Activated CD4-positive, alpha-beta T cell treated with anti-CD3 and anti-CD28 coated beads, Interleukin-10, Interleukin-2, amounts not matched to agents 100 ng/mL and 50 ng/mL, durations not matched to agents 16 hours and 8 hours (primary cell): ENCODE measurements at regions not wholly inside any gene's neighbourhood (a gene's known extent, or its start where the extent isn't known, plus 50 kb on each side); places are given as distances from the start of the nearest gene placed in this dataset.

ENCODE experiments used
- DNase-seq: peaks from one replicate; pipeline ENCODE4 v3.0.0-alpha.2; 2020

DNA sequence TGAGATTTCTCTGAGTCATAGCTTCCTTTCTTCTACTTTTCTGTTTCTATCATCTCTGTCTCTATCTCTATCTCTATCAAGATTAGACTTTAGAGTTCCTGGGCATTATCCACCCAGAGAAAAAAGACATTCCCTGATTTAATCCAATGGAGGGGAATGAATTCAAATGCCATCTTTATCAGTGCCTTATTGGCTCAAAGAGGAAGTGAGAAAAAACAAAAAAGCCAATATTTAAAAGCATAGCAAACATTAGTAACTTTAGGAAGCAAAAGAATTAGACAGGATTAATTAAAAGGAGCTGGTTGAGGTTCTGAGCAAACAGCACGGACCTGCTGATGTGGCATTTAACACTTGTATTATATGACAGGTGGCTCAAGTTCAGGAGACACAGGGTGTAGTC, 736.5 kb downstream of the REEP3 start:
- DNase-seq = no peak

DNA sequence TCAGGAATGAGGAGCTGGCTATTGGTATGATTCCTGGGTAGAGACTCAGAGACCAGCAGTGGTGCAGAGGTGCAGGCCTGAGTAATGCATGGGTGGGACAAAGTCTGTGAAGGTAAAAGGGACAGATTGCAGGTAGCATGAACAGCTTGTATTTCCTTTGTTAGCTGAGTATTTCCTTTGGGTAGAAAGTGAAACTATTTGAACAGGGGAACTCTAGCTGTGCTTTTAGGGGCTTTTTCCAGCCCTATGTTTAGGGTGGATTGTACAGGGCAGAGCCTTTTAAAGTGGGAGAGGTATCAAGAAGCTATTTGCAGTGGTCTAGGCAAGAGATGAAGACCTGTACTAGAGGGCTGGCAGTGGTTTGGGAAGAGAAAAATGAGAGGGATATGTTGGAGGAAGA, 739.9 kb downstream of the REEP3 start:
- no peak for DNase-seq

GRCh38 chr10:64261676-64262075, 740.5 kb downstream of the REEP3 start:
- no peak for DNase-seq

GRCh38 chr10:64265961-64266360, 744.8 kb downstream of the REEP3 start:
- DNase-seq = no peak

DNA sequence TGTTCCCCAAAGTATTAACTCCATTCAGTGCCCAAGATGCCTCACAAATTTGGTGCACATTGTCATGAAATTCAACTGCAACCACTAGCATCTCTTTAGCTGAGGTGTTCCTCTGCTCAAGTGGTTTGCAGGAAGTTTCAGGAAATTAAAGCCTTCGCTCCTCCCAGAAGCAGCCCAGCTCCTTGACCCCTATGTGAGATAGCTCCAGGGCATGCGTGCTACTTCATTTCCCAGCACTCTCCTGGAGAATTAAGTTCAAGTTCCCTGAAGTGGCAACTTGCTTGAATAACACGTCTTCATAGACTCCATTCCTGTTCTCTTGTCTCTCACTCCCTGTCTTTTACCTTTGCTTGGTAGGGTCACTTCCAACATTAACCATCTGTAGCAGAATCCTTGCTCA, 750.3 kb downstream of the REEP3 start:
- no peak for DNase-seq

DNA sequence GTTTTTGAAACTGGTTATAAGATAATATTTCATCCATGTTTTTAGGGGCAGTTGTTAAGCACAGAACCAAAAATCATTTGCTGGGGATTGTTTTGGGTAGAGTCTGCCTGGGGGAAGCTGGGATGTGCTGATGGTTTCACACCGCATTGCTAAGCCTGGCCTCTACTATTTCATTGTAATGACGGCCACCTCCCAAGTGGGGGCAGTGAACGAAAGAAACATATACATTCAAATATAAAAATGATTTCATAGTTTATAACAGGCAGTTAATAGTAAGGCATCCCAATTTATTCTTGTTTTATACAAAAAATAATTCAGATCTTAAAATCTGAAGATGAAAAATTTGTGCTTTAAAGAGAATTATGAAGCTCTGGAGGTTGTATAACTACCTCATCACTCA, 750.8 kb downstream of the REEP3 start:
- DNase-seq = no peak

GRCh38 chr10:64275001-64275400, 753.8 kb downstream of the REEP3 start:
- no peak for DNase-seq

GRCh38 chr10:64275774-64276173, 754.6 kb downstream of the REEP3 start:
- no peak for DNase-seq

GRCh38 chr10:64277536-64277935, 756.3 kb downstream of the REEP3 start:
- DNase-seq = no peak

- DNase-seq = no peak
Measured at GRCh38 chr10:64283621-64284020, 762.4 kb downstream of the REEP3 start.

DNA sequence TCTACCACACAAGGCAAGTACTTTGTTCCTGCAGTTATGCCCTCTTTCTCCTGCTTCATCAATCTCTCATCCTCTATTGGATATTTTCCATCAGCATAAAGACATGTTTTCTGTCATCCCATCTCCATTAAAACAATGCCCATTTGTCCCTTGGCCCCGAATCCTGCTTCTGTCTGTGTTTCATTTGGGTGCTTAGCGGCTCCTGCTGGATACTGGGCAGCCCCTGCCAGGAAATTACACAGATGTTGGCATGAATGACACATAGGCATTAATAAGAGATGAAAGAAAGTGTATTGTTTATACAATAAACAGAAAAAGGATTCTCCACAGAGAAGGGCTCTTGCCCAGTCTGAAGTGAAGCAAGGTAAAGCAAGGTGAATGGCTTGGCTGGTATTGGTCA, 765.3 kb downstream of the REEP3 start:
- DNase-seq = no peak

GRCh38 chr10:64288404-64288803, 767.2 kb downstream of the REEP3 start:
- no peak for DNase-seq

DNA sequence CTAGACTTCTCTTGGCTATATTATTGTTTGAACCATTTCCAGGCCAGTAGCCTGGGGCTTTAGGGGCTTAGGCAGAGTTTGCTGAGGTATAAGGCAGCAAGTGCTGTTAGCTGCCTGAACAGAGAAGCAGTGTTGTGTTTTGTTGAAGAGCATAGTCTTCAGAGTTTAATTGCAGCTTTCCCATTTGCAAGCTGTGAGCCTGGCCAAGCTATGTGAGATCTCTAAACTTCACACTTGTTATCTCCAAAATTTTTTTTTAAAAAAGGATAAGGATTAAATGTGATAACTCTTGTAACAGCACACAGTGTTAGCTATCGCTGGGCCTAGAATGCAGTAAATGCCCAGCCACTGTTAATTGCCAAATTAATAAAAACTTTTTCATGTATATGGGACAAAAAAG, 782.4 kb downstream of the REEP3 start:
- DNase-seq = no peak

- no peak for DNase-seq
Measured at GRCh38 chr10:64306729-64307327, 785.6 kb downstream of the REEP3 start.

- no peak for DNase-seq
Measured at GRCh38 chr10:64312876-64313275, 791.7 kb downstream of the REEP3 start.

DNA sequence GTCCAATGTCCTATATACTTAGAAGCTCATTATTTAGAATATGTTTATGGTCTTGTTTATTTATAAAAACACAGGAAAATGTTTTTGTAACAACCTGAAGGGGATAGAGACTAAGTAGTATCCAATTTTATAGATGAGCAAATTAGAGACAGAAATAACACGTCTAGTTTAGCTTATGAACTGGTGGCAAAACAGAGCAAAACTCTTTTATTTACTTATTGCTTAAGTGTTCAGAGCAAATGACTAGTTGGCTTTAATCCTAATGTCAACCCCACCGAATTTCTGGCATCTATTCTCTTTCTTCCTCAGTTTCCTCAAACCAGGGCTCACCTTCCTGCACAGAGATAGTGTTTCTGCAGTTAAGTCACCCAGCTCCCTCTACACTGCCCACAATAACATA, 792.8 kb downstream of the REEP3 start:
- no peak for DNase-seq

- DNase-seq = no peak
Measured at GRCh38 chr10:64316416-64316815, 795.2 kb downstream of the REEP3 start.

GRCh38 chr10:64316833-64317232, 795.6 kb downstream of the REEP3 start:
- DNase-seq = no peak

DNA sequence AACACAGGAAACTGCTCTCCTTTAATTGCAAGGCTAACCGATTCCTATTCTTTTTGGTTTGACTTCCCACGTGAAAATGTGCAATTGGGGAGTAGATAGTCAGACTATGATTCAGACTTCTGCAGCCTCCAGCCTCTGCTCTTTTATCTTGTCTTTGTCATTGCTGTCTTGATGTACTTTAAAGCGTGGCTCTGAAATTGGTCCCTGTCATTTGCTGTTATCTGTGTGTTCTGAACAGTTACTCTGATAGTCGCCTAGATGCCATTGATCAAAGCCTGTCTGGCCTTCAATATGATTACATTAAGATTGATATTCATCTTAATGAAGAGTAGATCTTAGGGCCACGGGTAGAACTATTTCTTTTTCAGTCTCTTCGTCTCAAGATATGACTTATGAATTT, 799.2 kb downstream of the REEP3 start:
- DNase-seq = no peak

- DNase-seq = no peak
Measured at GRCh38 chr10:64329510-64329909, 808.3 kb downstream of the REEP3 start.

DNA sequence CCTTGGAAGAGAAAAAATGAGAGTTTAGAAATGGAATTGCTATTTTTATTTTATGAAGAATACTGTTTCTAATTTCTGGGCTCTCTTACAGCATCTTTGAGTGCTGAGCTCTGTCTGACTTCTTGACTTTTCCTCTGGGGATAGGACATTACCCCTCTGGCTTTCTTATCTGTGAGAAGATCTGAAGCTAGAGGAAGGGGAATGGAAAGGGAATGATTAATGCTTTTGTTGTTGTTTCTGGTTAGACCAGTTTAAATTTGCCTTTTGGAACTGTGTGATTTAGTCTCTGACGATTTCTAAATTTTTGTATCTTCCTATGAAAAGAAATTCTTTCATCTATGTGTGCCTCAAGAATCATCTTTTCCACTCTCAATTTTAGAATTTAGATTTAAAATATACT, 811.4 kb downstream of the REEP3 start:
- DNase-seq = no peak

DNA sequence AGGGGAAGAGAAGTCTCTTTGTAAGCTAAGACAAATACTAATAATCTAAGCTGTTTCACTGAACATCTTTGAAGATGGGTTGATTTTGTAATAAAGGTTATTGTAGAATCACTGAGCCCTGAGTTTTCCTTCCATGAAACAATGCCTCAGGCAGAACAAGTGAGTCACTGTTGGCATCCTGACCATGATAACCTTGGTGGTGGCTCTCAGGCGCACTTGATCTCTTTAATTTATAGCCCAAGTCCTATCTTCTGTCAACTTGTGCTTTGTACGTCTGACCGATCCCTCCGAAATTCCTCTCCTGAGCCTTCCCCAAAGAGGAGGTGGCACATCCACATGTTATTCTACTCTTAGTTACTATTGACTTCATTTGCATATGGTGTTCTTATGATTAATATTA, 812.9 kb downstream of the REEP3 start:
- no peak for DNase-seq

- DNase-seq = no peak
Measured at GRCh38 chr10:64344211-64344610, 823.0 kb downstream of the REEP3 start.

DNA sequence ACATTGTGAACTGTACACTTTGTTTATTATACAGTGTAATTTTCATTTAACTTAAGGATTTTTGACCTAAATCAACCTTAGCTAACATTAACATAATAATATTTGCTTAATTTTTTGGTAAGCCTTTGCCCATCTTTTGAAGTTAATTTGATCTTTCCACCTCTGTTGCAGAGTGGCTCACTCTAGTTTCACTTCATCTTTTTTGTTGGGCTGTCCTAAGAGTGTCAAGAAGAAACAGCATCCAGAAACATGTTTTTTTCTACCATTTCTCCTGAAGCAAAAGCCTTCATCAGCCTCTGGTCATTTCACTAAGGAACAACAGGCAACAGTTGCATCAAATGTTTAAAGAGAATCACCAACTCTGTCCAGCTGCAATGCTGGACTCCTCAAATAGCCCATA, 824.7 kb downstream of the REEP3 start:
- DNase-seq = no peak

- DNase-seq = no peak
Measured at GRCh38 chr10:64346389-64346788, 825.2 kb downstream of the REEP3 start.

GRCh38 chr10:64350665-64351064, 829.5 kb downstream of the REEP3 start:
- DNase-seq = no peak
